C4-2B (cell line): ENCODE measurements at regions not wholly inside any gene's neighbourhood (a gene's known extent, or its start where the extent isn't known, plus 50 kb on each side); places are given as distances from the start of the nearest gene placed in this dataset.
"Not testable (repeated sequence)": the region's sequence is repeated elsewhere in the genome, so short reads cannot be mapped to it uniquely, and the experiment has no call there.

Source experiments
- ZFX ChIP-seq: fragments of 450-650 bp; IDR thresholded peaks from 2 replicates; pipeline ENCODE4 v1.6.1; 2017
- TF ChIP-seq, protein P1 (sequence below): fragments of 450-650 bp; conservative IDR thresholded peaks from 2 replicates; pipeline ENCODE4 v1.5.1; 2017; ENCODE audit warnings: mild to moderate bottlenecking

DNA sequence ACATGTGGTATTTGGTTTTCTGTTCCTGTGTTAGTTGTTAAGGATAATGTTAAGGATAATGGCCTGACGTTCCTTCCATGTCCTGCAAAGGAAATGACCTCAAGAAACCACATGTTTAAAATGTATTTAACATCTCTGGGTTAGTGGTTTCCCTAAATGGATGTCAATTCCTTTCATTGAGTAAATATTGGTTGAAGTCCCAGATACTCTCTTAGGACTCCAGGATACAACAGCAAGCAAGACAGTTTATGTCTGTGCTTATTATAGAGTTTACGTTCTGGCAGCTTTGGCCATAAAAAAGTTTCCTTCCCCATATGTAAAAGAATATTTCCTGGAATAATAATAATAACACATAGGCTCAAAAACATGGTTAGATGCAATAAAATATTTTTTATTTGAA, 684.0 kb downstream of the TGIF2LX start:
- TF ChIP-seq, protein P1, sequence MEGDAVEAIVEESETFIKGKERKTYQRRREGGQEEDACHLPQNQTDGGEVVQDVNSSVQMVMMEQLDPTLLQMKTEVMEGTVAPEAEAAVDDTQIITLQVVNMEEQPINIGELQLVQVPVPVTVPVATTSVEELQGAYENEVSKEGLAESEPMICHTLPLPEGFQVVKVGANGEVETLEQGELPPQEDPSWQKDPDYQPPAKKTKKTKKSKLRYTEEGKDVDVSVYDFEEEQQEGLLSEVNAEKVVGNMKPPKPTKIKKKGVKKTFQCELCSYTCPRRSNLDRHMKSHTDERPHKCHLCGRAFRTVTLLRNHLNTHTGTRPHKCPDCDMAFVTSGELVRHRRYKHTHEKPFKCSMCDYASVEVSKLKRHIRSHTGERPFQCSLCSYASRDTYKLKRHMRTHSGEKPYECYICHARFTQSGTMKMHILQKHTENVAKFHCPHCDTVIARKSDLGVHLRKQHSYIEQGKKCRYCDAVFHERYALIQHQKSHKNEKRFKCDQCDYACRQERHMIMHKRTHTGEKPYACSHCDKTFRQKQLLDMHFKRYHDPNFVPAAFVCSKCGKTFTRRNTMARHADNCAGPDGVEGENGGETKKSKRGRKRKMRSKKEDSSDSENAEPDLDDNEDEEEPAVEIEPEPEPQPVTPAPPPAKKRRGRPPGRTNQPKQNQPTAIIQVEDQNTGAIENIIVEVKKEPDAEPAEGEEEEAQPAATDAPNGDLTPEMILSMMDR, result not testable (repeated sequence)
- not testable (repeated sequence) for TF ChIP-seq ZFX
